Activated T-cell treated with anti-CD3 and anti-CD28 coated beads for 24 hours (primary cell): ENCODE measurements at regions not wholly inside any gene's neighbourhood (a gene's known extent, or its start where the extent isn't known, plus 50 kb on each side); places are given as distances from the start of the nearest gene placed in this dataset.

Experiments
- DNase-seq: peaks from one replicate; pipeline ENCODE4 v3.0.0-alpha.2; 2020; ENCODE audit warnings: low read depth

DNA sequence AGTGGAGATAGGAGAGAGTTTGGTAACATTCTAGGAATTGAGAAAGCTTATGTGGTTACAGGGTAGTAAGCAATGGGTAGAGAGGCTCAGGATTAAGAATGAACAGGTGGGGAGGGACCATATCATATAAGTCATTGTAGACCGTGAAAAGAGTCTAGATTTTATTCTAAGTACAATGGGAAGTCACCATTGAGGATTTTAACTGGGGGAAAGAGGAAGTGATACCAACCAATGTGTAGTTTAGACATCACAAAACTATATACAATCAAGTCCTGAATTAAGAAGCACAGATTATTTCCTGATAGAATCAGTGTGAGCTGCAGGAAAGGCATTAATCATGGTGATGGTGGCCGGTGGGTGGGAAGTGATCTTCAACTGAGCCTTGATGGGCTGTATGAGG, 178.3 kb upstream of the ZIC3 start:
- DNase-seq: no peak

DNA sequence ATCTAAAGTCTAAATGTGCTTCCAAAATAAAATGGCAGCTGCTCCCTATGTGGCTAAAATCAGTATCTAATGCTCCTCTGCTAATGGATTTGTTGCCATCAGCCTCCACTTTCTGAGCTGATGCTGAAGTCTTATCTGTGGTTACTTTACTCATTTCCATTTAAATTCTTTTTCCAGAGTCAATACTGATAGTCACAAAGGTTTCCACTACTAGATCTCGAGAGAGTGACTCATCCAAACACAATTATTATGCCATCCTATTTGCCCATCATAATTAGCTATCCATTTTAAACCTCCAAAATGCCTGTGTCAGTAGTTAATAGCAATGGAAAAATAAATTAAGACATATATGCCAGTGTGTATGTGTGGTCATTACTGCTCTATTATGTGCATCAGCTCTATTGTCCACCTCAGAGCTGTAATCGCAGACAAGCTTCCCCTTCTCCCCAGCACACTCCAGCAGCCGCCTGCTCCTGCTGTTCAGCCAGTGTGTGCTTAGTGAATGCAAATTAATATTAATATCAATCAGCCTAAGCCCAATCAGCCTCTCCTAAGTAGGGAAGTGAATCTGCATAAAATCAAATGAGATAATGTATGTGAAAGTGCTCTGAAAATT, 199.8 kb upstream of the ZIC3 start:
- no peak for DNase-seq

DNA sequence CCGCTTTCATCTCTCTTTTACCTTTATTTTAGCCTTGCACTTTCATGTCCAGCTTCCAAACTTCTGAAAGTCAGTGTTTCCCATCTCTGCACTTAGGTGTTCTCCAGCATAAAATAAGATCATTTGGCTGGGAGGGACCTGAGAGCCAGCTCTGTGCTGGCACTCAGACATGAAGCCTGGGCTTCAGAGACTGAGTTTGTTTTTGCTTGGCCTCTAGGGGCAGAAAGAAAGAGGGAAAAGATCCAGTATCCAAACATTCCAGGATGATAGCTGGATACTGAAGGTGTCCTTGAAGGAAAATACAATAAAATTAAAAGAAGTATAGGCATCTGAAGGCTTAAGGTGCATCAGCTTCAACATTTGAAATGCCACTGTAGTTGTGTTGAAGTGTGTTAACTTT, 202.4 kb upstream of the ZIC3 start:
- DNase-seq: no peak

DNA sequence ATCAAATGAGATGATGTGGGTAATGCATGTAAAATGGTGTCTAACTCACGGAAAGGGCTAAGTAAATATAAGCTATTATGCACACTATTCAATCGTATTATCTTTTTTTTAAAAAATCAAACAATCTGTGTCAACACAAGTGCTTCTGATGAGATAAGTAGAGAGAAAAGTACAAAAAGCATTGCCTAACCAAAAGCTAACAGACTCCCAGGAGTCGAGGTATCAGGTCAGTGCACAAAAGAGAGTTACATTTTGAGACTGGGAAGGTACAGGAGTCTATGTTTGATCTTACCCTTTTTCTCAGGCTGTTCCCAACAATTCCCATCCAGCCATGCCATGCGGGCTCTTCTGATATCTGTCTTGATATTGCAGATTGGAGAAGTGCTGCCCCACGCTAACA, 203.3 kb upstream of the ZIC3 start:
- DNase-seq: no peak

DNA sequence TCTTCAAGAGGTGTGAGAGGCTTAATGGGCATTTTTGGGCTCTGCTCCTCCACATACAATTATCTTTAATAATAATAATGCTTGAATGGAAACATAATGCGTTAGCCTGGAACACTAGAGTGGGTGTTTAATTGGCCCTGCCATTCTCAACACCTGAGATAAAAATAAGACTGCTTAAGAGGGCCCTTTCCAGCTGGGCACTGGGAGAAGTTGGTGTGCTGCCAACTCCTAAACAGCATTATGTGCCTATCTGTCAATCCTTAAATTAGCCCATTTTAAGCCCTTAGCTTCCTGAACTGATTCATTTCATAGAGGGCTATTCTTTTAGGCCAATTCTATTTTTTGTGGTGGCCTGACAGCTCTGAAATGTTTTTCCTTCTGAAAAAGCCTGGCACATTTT, 211.1 kb upstream of the ZIC3 start:
- no peak for DNase-seq

DNA sequence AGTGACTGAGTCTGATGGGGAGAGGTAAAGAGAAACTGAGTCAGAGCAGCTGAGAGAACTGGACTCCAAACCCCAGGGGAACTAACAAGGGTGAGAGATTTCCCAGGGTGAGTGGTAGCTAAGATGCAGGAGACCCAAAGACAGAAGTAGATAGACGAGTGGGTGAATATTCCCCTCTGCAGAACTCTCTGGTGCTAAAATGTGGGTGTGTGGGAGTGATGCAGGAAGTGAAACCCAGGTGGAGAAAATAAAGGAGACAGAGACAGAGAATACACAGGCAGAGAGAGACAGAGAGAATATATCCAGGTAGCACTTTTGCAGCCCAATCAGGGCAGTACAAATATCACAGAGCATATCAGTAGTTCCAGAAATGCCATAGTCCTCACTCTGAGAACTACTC, 212.5 kb upstream of the ZIC3 start:
- DNase-seq: no peak

DNA sequence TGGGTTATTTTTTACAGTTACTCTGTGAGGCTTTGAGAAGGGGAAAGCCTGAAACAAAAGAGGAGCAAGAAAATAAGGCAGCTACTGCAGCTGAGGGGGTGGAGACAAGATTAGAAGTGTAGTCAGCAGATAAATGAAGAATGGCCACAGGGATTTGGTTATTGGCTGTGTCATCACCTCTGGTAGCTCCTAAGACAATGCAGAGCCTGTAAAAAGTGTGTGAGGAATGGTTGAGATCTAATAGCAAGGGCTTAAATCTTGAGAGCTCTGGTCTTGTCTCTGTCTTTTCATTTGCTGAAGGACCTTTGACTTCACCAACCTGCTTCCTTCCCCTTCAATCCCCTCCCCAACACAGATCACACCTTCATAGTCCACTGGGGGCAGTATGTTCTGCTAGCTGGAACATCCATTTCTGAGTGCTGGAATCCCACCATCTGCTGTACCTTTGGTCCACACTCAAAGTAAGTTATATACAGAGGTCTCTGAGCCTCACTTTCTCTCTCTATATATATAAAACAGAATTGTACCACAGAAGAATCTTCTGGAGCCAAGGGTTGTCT, 213.7 kb upstream of the ZIC3 start:
- DNase-seq: no peak

DNA sequence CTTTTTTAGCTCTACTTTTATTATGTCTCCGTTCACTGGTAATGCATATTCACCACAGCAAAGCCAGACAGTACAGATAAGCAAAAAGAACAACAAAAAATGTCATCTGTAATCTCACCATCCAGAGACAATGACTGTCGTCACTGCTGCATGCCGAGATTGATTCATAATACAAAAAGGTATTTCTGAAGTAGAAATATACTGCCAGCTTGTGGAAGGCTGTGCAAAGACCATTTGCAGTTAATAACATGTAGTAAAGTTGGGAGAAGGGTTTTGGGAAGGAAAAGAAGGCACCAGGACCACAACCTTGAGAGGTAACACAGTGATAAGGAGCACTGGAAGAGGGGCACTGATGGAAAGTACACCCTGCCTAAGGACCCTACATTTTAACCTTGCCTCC, 223.0 kb upstream of the ZIC3 start:
- no peak for DNase-seq

DNA sequence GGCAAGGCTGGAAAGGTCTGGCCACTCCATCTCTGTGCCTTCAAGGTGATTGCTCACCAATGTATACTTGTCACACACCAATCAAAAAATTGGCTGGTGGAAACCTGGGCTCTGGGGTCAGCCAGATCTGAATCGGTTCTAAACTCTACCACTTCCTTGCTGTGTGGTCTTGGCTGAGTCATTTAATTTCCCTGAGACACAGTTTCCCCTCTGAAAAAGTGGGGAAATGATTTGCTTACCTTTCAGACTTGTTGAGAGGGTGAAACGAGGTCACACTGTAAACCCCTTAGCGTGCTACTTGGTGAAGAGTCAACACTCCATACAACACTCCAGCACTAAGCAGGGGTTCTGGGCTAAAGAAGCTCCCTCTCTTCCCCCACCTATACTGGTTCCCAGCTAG, 252.3 kb upstream of the ZIC3 start:
- DNase-seq: no peak

DNA sequence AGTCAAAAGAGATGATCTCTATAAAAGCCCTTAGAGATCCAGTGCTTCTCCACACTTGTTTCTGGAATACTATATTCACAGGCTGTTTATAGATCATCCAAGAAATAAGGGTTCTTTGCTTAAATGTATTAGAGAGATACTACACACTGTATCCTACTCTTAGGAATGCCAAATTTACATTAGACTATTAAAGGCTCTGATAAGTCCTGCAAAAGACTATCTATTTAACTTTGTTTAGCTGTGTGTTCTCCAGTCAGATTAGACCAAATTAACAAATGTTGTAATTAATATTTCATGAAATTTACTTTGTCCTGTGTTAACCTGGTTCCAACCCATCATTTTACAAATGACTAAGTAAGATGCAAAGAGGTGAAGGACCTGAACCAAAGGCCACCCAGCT, 260.5 kb upstream of the ZIC3 start:
- DNase-seq: no peak

DNA sequence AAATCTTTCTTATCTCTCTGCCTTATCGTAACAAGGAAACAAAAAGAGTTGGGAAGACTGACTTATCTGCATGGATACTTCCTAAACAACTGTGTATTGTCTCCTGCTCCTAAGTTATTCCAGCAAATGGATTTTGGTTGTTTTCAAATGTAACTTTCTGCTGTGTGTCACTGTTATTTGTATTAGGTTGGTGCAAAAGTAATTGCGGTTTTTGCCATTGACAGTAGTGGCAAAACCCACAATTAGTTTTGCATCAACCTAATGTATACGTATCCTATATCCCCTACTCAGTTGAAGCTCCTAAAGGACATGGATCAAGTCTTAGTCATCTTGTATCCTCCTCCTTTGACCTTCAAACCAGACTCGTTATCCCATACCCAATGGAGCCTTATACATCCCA, 263.4 kb upstream of the GPR101 start:
- DNase-seq: no peak

DNA sequence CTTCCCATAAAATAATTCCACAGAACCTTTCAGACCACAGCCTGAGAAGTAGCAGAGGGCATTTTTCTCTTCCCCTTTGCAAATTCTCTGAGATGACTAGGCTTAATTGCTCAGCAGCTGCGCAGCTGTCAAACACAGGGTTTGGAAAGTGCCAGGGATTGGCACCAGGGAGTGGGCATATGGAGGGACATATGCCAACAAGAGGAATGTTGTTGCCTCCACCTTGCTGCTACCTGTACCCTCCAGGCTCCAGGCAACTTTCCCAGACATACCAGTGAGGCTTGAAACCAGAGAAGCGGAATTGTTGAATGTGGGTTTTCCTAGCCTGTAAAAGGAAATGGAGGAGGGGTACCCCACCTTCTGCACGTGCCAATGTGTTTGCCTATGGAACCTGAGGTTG, 256.2 kb upstream of the GPR101 start:
- no peak for DNase-seq

DNA sequence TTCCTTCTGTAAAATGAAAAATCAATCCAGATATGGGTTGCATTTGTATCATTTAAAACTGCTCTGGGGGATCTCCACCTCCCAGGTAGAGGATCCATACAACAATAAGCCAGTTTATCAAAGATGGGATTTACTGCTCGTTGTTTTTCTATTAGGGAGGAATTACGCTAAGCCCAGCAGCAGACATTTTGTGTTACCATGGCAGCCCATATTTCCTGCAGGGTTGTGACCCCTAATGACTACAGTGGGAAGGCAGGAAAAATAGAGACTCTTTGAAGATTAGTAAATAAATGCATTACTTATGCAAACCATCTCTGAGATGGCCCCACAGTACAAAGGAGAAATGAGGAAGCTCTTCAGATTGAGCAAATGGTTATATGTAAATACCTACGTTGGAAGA, 253.4 kb upstream of the GPR101 start:
- DNase-seq: no peak

DNA sequence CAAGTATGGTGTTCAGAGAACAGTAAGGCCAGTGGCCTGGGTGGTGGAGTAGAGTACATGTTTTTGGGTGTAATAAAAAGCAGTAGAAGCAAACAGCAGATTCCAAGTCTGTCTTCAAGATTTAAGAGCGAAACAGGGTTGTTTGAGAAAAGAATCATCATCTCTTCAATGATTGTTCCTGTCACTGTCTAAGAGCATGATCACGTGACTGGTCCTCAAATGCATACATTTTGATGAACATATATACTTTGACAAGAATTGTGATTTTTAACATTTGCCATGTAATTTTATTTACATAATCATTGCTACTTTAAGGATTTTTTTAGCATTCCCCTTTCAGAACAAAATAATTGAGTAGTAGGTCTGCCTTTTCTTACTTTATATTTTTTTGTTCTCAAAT, 252.6 kb upstream of the GPR101 start:
- no peak for DNase-seq

DNA sequence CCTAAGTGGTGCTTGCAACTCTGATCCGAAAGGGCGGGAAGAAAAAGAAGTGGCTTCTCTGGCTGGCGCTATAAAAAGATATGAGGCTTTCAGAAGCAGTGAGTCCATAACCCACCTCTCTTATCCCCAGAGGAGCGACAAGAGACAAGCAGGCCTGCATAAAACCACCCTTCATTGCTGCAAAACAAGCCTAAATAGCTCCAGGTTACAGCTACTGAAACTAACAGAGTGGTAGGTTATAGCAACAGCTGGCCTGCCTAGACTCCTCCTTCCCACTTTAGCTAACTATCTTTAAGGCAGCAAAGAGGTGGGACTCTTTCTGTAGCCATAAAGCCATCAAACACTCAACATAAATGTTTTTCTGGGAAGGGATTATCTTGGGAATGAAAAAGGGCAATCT, 245.0 kb upstream of the GPR101 start:
- DNase-seq: no peak

DNA sequence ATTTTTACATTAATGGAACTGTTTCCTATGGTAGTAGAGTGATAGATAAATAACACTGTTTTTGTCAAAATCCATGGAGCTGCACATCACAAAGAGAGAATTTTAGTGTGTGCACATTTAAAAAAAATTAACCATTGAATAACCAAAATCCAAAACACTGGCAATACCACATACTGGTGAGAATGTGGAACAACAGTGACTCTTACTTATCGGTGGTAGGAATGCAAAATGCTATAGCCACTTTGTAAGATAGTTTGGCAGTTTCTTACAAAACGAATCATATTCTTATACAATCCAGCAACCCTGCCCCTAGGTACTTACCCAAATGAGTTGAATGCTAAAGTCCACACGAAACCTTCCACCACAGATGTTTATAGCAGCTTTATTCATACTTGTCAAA, 229.6 kb upstream of the GPR101 start:
- no peak for DNase-seq

DNA sequence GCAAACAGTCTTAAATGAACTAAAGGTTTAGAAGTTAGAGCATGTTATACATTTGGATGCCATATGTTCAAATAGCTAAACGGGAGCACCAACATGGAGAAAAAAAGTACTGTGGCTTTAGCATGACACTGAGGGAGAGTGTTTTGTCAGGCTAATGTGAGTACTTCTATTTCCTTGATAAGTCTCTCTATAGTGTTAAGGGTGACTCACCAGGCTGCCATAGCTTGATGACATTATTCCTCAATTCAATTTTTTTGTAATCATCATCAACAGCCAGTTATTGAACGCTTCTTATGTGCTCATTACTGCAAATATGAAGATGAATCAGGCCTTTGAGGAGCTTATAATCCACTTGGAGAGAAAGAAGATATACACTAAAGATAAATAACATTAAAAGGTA, 211.4 kb upstream of the GPR101 start:
- DNase-seq: no peak

DNA sequence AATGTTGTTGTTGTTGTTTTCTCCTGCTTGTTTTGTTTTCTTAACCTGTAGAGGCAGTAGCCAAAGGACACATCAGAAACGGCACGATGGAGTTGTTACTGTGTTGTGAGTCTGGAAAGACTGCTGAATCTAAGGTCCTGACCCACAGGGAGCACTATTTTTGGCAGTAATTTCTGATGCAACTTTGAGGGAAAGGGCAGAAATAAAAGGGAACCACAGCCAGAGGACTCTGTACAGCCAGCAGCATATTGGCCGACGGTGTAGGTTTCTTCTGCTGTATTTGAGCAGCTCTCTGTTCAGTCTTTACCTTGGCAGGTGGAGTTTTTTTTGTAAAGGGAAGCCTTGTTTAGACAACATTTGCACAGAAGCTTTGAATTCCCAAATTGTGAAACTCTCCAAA, 203.0 kb upstream of the GPR101 start:
- no peak for DNase-seq

DNA sequence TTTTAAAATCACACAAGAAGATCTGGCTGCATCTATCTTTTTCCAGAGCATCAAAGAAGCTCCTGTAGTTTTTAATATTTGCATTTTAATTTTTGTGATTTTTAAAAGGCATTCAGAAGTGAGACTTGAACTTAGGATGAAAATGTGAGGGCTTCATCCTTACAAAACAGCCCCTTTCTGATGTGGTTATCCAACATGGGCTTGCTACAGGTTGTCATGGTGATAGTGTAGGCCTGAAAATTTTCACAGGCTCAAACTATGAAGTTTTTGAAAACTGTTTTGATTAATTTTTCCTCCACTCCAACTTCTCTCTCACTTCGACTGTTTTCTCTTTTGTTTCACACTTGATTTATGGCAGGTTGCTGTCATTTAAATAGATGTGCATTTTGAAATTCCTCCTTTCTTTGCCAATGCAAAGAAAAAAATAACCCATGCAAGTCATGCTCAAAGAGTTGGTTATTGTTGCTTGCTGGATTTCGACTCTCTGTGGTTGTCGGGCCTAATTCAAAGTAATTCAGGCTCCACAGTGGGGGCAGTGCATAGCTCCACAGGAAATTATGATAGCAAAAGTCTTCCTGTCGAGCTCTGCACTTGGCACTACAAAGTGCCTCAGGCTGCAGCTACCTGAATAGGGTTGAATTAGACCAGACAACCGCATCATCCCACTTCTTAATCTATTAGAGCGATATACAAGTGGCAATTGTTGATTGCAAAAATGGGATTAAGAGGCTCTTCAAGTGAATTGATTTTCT, 201.0 kb upstream of the GPR101 start:
- no peak for DNase-seq

DNA sequence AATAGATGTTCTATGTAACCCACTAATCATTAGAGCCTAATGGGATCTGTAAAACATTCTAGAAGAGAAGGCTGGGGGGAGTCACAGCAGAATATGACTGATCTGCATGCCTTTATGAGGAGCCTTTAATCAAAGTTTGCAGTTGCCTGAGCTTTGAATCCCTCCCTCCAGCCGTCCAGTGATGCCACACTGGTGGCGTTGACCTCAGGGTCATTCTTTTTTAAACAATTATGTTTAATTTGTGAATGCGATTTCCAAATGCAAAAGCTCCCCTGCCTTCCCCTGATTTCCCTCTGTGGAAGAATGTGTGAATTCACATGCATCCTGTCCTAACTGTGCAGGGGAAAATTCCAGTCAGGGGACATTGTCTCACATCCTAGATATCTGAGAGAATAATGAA, 199.7 kb upstream of the GPR101 start:
- DNase-seq: no peak

DNA sequence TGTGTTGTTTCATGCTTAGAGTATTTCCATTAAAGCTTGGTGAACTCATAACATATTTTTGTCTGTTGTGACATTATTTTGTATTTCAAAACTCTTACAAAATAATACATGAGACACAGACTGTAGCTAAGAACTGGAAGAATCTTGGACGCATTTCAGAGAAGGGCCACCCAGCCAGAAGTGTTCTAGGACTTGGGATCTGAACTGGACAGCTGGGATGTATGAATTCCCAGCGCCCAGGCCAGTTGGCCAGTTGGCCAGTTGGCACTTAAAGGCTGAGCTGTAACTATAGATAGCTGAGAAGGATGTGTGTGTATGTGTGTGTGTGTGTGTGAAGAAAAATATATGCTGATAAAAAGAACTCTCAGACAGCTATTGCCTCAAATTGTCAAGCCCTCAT, 193.4 kb upstream of the GPR101 start:
- no peak for DNase-seq

DNA sequence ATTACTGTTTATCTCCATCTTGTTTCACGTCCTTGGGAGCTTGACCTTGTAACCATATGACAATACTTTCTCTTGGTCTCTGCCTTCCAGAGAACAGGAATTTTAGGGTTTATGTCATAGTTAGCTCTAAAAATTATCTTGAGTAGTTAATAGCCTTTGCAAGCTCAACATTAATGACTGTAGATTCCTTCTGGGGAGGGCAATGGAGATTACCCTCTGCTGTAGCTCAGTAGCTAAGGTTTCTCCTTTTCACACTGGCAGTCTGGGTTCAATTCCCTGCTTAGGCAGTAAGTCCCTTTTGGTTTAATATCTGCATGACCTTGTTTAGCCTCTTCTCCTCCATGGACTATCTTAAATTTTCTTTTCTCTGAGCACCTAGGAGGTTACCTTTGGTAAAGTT, 181.7 kb upstream of the GPR101 start:
- no peak for DNase-seq

DNA sequence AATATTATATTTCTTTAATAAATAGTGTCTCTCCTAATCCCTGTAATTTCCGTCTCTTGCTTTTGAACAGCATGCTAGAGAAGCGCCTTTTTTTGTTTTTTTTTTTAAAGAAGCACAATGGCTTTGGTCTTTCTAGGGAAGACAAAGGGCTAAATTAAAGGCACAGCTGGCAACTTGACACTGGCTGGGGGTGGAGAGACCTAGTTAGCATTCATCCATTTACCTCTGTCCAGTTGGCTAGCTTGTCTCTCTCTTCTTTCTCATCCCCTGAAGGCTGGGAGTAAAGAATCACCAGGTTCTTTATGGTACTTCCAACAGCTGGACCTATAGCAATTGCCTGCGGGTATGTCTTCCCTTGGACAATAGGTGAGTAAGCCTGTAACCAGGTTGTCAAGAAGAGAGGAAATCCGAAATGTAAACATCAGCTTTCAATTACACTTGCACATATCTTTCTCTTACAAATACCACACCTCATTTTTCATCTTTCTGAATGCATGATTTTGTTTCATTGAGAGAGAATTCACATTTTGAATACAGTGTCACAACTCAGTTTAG, 178.4 kb upstream of the GPR101 start:
- DNase-seq: no peak

DNA sequence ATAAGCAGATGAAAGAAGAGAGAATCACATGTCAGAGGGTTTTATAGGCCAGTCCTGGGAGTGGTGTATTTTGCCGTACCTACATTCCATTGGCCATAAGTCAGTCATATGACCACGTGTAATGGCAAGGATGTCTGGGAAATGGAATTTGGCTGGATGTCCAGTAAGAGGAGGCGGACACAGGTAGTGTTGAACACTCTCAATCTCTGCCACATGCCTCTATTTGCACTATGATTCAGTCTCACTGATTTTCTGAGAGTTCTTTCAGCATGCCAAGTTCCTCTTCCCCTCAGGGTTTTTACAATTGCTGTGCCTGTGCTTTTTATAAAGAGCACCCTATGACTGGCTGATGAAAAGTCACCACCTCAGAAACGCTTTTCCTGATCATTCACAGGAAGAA, 164.2 kb upstream of the GPR101 start:
- no peak for DNase-seq
